Fibroblast of skin of back (primary cell): ENCODE measurements at regions not wholly inside any gene's neighbourhood (a gene's known extent, or its start where the extent isn't known, plus 50 kb on each side); places are given as distances from the start of the nearest gene placed in this dataset.
"Not testable (repeated sequence)": the region's sequence is repeated elsewhere in the genome, so short reads cannot be mapped to it uniquely, and the experiment has no call there.

ENCODE experiments used
- DNase-seq: peaks from one replicate; pipeline ENCODE4 v3.0.0-alpha.2; 2013

DNA sequence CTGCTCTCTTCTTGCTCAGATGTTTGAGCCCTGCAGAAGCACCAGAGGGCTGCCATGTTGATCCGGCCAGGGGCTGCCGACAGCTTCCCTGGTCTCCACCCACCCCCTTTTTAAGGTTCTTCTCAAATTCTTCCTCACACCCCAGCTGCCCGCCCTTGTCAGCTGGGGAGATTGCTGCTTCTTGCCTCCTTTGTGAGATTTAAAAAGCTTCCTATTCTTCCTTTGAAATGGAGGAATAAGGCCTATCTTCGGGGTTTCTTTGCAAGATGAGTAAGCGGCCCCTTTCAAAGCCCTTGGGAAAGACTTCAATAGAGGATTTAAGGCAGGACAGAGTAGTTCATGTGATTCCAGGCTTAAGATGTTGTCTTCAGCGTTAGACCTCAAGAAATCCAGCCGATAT lies 211.9 kb upstream of the SHH start:
- DNase-seq: no peak

- no peak for DNase-seq
Measured at GRCh38 chr7:156022483-156023459, 210.5 kb upstream of the SHH start.

DNA sequence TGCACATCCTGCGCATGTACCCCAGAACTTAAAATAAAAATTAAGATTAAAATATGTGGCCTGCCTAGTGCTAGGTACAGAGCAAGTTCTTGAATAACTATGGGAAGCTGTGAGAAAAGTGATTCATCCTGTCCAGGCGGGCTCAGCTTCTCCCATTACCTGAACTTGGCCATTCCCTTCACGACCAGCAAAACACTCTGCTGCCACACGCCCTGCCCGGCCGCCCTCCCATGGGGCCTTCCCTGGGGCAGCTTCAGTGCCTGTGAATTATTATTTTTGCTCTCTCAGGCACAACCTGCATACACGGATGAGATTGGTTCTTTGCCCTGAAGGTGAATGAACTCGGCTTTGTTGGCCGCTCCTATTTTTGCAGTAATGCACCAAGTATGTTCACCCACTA lies 209.2 kb upstream of the SHH start:
- DNase-seq: no peak

GRCh38 chr7:156020566-156020965 lies 208.3 kb upstream of the SHH start:
- no peak for DNase-seq

- no peak for DNase-seq
Measured at GRCh38 chr7:156019776-156020565, 207.7 kb upstream of the SHH start.

DNA sequence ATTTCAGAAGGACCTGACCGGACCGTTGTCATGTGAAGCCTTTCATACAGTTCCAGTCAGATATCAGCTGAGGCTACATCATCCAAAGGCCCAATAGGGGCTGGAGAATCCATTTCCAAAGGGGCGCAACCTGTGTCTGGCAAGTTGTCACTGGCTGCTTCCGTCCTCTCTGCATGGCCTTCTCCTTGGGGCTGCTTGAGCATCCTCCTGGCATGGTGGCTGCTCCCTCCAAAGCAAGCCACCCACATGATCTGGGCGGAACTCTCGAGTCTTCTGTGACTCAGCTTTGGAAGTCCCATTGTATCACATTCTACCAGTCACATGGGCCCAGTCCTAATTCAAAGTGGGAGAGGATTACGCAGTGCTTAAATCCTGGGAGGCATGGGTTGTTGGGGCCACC lies 207.0 kb upstream of the SHH start:
- DNase-seq: no peak

GRCh38 chr7:156017916-156018700 lies 205.8 kb upstream of the SHH start:
- no peak for DNase-seq

DNA sequence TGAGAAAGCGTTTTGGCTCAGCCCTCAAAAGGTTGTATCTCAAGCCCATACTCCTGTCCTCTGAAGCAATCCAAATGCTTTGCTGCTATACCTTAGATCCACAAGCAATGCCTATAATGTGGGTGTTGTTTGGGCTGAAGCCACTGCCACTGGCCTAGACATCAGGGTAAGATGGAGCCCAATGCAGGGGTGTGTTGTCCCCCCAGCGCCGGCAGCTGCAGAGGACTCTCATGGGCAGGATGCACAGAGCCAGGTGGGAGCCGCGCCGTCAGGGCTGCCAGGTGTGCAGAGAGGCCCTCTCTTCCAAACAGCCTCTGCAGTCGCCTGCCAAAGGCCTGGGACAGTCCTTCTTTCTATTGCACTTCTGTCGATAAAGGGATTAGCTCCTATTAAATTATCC lies 205.2 kb upstream of the SHH start:
- no peak for DNase-seq

DNA sequence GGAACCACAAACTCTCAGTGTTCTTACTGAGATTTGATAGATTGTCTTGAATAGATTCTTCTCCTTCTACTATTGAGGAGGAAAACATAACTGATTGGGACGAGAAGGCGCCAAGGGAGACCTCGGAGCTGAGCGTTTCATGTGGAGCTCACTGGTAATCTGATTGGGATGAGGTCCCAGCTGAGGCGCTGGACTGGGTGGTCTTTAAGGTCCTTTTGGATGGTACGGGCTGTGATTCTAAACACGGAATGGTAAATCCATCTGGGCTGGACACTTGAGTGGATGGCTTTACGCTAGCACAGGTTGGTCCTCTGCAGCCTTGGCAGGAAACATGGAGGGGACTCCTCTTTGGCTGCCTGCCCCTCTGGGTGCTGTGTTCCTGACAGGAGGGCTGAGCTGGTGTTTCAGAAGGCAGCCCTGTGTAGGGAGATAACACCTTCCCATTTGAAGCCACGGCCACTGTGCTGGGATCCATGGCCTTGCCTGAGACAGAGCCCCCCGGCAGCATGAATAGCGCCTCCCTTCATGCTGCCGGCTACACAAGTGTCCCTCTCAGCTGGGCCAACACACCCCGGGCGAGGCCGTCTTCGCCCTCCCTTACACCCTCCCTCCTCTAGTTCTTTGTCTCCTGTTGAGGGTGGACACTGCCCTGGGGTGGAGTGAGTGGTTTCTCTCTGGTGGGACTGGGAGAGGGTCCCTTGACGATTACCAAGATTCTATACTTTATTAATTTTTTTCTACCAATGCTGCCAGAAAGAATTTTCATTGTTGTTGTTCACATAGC lies 203.2 kb upstream of the SHH start:
- no peak for DNase-seq

DNA sequence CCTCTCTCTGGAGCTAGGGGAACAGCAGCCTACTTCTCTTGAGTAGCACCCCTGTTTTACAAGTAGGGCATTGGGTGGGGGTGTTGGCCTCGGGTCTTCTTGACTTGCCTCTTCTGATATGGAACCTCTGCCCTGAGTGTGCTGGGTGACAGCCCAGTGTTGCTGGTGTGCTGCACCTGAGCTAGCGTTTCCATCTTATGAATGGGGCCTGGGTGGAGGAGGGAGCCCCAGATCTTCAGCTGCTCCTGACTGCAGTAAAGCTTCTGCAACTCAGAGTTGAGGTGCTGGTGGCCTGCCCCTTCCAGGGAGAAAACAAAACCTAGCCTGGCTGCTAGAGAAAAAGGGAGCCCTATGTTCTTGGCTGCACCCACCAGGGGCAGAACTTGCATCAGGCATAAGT lies 202.5 kb upstream of the SHH start:
- no peak for DNase-seq

GRCh38 chr7:156014201-156014600 lies 201.9 kb upstream of the SHH start:
- DNase-seq: no peak

- no peak for DNase-seq
Measured at GRCh38 chr7:156012412-156012811, 200.1 kb upstream of the SHH start.

DNA sequence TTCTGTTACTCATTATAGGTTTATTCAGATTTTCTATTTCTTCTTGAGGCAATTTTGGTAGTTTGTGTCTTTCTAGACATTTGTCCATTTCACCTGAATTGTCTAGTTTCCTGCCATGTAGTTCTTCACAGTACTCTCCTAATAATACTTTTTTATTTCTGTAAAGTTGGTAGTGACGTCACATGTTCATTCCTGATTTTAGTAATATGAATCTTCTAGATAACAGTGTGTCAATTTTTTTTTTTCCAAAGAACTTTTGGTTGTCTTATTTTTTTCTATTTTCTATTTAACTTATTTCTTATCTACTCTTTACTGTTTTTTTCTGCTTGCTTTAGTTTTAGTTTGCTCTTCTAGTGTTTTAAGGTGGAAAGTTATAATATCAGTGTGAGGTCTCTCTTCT lies 197.3 kb upstream of the SHH start:
- no peak for DNase-seq

GRCh38 chr7:156006876-156007275 lies 194.6 kb upstream of the SHH start:
- not testable (repeated sequence) for DNase-seq

- DNase-seq: no peak
Measured at GRCh38 chr7:156006024-156006423, 193.8 kb upstream of the SHH start.

GRCh38 chr7:156005202-156005691 lies 193.0 kb upstream of the SHH start:
- DNase-seq: no peak

DNA sequence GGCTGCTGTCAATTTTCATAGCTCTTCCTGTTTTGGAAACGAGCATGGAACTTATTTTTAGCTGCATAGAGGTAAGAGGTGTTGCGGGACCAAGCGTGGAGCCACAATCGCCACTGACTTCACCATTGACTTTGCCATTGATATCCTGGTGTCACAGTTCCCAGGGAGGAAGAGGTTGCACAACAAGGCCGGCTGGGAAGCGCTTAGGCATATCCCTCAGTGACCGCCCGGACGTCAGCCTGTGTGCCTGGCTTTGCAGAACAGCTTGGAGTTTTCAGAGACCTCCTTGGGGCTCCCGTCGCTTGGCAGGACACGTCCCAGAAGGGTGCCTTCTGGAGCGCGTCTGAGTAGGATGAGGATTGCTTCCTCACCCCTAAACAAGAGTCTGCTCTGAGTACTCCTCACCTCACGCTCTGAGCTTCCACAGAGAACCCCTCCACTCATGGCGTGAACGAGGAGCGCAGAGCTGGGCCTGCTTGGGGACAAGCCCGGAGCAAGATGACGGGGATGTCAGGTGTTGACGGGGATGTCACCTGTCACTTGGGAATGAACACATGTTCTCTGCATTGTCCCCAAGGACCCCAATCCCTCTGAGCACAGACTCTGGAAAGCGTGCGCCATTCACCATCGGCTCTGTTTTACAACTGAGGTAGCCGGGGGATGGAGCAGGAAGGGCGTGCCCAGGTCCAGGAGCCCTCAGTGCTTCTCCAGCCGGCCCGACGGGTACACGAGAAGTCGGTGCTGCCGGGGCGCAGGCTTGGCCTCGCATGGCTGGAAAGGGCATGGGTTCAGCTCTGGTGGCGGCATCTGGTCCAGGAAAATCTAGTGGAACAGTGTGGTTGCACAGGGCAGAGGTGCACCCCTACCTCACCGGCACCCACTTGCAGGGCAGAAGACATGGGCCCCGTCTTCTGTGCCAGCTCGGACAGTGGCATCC lies 192.3 kb upstream of the SHH start:
- no peak for DNase-seq

DNA sequence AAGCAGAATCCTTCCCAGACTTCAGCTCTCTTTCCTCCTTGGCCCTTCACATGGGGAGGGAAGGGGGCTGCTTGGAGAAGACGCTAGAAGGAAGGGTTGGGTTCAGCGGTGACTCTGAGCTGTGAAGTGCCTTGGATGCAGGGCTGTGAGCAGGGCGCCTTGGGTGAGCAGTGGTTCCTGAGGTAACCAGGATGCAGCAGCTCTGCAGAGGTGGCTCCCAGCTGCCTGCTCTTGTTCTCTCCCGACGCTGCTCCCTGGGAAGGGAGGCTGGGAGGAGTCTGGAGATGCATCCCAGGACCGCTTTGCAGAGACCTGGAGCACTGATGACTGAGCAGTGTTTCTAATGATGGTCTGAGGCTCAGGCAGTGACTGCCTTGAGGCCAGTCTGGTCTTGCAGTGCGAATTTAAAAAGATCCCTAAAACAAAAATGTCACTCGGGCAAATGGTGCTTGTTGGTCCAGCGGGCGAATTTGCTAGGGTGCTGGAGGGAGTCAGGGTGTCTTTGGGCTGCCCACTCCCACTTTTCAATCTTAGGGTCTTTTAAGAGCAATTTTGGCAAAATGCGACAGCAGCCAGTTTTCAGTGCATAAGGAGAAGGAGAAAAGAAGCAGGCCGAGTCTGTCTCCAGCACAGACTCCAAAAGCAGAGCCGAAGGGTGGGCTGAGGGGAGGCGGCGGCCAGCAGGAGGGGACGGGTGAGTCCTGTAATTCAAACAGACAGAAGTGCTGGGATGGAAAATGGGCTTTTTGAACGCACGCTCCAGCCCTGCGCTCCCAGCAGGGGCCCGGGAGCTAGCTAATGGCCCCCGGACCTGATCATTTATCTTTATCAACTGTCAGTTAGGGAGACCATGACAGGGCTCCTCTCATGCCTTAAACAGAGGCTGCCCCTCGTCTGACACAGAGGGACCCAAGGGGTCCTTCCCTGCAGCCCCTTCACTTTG lies 191.2 kb upstream of the SHH start:
- DNase-seq: no peak

GRCh38 chr7:156002362-156003066 lies 190.3 kb upstream of the SHH start:
- no peak for DNase-seq
